GM12892 (cell line): ENCODE measurements at regions not wholly inside any gene's neighbourhood (a gene's known extent, or its start where the extent isn't known, plus 50 kb on each side); places are given as distances from the start of the nearest gene placed in this dataset.

Experiments used
- DNase-seq: peaks from one replicate; pipeline ENCODE4 v3.0.0; 2011; ENCODE audit not compliant: insufficient read length
- FAIRE-seq: peaks from 2 replicates; lab custom pipeline; 2011; peaks lifted over from hg19 to GRCh38; lab: Jason Lieb, UNC
- POLR2A ChIP-seq: IDR thresholded peaks from 2 replicates; pipeline ENCODE4 v1.6.1; 2011; ENCODE audit warnings: low read depth, low read length, control low read depth
- POLR2AphosphoS5 ChIP-seq: IDR thresholded peaks from 2 replicates; pipeline ENCODE4 v1.6.1; 2011; ENCODE audit warnings: low read depth, low read length, control low read depth
- TAF1 ChIP-seq: IDR thresholded peaks from 2 replicates; pipeline ENCODE4 v1.6.1; 2011; ENCODE audit warnings: low read depth, mild to moderate bottlenecking, control low read depth, low read length, borderline replicate concordance

DNA sequence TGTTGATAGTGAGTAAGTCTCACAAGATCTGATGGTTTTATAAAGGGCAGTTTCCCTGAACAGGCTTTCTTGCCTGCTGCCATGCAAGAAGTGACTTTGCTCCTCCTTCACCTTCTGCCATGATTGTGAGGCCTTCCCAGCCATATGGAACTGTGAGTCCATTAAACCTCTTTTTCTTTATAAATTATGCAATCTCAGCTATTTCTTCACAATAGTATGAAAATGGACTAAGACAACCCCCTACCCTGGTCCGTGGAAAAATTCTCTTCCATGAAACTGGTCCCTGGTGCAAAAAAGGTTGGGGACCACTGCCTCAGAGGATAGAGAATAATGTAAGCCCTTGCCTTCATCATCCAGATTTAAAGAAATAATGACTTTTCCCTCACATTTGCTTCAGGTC lies 861.3 kb downstream of the QKI start:
- no peak for TF ChIP-seq TAF1
- TF ChIP-seq POLR2A: no peak
- TF ChIP-seq POLR2AphosphoS5: no peak
- FAIRE-seq (no peak), DNase-seq (no peak)

GRCh38 chr6:164274493-164274892 lies 860.0 kb downstream of the QKI start:
- TF ChIP-seq TAF1 (no peak), POLR2AphosphoS5 (no peak), POLR2A (no peak)
- no peak for DNase-seq
- no peak for FAIRE-seq

DNA sequence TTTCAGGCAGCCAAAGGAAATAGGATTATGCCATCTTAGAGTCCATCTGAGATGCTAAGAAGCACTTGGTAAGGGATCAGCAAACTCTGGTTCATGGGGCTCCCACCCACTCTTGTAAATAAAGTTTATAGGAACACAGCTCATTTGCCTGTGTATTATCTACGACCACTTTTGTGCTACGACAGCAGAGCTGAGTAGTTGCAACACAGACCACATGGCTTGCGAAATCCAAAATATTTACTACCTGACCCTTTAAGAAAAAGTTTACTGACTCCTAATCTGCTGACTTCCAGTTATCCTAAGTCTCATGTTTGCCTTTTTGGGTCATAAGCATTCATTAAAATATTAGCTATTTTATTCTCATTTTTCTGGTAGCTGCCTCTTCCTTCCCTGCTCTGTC lies 859.0 kb downstream of the QKI start:
- no peak for TF ChIP-seq POLR2A
- FAIRE-seq (no peak), DNase-seq (no peak)

GRCh38 chr6:164266851-164267250 lies 852.3 kb downstream of the QKI start:
- DNase-seq (no peak), FAIRE-seq (no peak)
- TF ChIP-seq POLR2AphosphoS5: no peak
- no peak for TF ChIP-seq TAF1
- no peak for TF ChIP-seq POLR2A

DNA sequence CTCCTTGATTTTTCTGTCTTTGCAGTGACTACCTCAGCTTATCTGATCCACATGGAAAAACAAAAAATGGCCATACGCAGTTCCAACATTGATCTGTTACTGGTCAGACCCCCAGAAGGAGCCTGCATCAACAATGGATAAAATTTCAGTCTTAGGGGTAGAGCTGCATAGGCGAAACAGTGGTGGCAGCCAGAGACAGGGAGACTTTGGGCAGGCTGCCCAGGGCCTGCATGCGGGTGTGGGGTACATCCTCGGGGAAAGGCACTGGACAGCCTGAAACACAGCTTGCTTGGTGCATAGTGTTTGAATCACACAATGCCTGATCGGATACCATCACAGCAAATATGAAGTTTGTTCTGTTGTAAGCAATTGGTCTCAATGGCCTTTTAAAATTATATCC lies 847.8 kb downstream of the QKI start:
- FAIRE-seq (no peak), DNase-seq (no peak)
- TF ChIP-seq TAF1: no peak
- TF ChIP-seq POLR2A: no peak
- no peak for TF ChIP-seq POLR2AphosphoS5

GRCh38 chr6:164258421-164258820 lies 843.9 kb downstream of the QKI start:
- FAIRE-seq (no peak), DNase-seq (no peak)
- TF ChIP-seq POLR2AphosphoS5: no peak
- no peak for TF ChIP-seq TAF1
- no peak for TF ChIP-seq POLR2A

- no peak for TF ChIP-seq TAF1
- TF ChIP-seq POLR2A: no peak
- TF ChIP-seq POLR2AphosphoS5: no peak
- DNase-seq: no peak
- FAIRE-seq: no peak
Measured at GRCh38 chr6:164252948-164253347, 838.4 kb downstream of the QKI start.

- DNase-seq: no peak
- FAIRE-seq: no peak
Measured at GRCh38 chr6:164252291-164252690, 837.8 kb downstream of the QKI start.

GRCh38 chr6:164247106-164247505 lies 832.6 kb downstream of the QKI start:
- no peak for FAIRE-seq
- no peak for DNase-seq
- TF ChIP-seq TAF1 (no peak), POLR2AphosphoS5 (no peak), POLR2A (no peak)

More at GRCh38 chr6:164252291-164252690, 837.8 kb downstream of the QKI start:
- TF ChIP-seq POLR2A: no peak
- TF ChIP-seq POLR2AphosphoS5: no peak

DNA sequence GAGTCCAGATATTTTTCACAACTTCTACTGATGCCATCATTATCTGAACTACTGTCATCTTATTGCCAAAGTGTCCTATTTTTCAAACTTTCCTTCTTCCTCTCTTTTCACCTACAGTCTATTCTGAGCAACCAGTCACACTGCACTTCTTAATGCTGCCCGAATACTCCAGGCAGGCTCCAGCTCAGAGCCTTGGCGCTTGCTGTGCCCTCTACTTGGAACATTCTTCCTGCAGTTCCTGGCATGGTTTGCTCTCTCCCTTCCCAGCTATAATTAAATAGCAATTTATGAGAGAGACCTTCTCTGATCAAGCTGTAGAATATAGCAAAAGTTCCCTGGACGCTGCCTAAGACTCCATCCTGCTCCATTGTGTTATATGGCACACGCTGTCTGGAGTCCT lies 831.6 kb downstream of the QKI start:
- DNase-seq: no peak
- FAIRE-seq: no peak
- TF ChIP-seq POLR2A (no peak), TAF1 (no peak), POLR2AphosphoS5 (no peak)

DNA sequence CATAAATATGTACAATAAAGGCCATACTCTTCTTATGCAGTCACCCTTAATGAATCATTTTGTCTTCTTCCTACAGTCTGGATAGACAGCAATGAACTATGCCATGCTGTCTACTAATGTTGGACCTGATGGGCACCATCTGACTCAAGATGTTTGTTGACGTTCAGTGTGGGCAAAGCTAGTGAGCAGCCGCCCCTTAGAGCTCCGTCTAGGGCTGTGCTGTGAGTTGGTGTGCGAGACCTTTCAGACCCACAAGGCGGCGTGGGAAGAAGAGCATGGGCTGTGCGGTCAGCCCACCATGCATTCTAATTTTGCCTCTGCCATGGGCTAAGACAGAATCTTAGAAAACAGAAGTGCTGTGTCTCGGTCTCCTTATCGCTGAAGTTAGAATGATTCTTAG lies 829.4 kb downstream of the QKI start:
- TF ChIP-seq POLR2AphosphoS5 (no peak), TAF1 (no peak), POLR2A (no peak)
- DNase-seq: no peak
- no peak for FAIRE-seq

DNA sequence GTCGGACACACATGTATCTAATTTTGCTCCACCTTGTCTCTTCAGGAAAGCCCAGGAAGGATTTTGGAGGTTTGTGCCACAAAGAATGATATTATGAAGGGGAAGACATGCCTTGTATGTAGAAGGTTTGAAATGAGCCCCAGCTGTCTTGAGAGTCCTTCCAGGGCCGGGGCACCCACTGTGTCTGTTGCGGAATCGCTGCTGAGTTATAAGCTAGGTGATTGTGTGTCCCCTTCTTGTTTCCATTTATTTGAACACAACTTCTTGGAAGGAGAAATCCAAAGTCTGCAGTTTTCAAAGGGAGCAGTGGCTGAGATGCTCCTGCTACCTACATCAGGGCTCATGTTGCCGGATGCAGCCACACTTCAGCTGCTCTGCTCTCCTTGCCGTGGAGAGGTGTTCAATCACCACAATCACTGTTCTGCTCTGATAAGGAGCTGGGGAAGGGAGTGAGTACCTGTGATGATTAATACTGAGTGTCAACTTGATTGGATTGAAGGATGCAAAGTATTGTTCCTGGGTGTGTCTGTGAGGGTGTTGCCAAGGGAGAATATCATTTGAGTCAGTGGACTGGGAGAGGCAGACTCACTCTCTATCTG lies 828.6 kb downstream of the QKI start:
- no peak for DNase-seq
- no peak for FAIRE-seq
- TF ChIP-seq POLR2A (no peak), TAF1 (no peak), POLR2AphosphoS5 (no peak)

GRCh38 chr6:164230804-164231203 lies 816.3 kb downstream of the QKI start:
- DNase-seq: no peak
- no peak for TF ChIP-seq TAF1
- TF ChIP-seq POLR2A: no peak
- TF ChIP-seq POLR2AphosphoS5: no peak
- no peak for FAIRE-seq
